ENCODE measurements at regions not wholly inside any gene's neighbourhood (a gene's known extent, or its start where the extent isn't known, plus 50 kb on each side); places are given as distances from the start of the nearest gene placed in this dataset.

DNA sequence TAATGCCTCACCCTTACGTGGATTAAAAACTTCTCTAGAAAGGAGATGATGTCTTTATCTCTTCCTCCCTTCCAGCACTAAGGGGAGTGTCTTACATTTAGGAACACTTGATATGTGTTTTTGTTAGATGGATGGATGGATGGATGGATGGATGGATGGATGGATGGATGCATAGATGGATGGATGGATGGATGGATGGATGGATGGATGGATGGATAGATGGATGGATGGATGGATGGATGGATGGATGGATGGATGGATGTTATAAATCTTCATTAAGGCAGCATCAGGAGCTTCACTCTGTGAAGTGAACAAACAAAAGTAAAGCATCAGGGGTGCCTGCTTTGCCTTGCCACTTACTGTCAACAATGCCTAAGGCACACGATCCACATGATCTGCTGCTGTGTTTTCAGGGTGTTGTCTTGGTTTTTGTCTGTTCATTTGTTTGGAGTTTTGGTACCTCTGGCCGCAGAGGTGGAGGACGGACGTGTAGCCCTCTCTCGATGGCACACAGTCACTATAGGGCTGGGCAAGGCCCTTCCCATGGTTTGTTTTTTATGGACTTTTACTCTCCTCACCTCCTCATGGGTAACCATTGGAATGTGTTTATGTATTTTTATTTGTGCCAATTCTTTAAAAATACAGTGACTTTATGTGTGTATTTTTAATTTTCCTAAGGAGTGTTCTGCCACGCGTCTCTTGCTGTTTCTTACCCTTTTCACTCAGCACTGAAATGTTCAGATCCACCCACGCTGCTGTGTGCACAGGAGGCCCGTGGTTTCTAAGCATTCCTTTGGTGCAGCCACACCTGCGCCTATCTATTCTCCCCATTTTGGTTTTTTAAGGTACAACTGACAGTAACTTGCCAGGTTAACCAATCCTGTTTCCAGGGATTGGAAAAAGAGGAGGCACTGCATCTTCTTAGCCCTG is 91.8 kb upstream of the ENPP6 start:
- peaks cover 0 to 9% (median 3%) of the 10 kb centered on the region in 3 donors for H3K4me1 ChIP-seq (ENCODE audit: control insufficient read depth in 2 of 3, insufficient read depth in 2 of 3, low read depth in 1 of 3, low read length in 3 of 3)
- H3K9ac ChIP-seq (ENCODE audit: low read length in 3 of 3) = no peak overlapping the region
- no peak overlapping the region for H3K27ac ChIP-seq (ENCODE audit: low read depth in 2 of 2, low read length in 2 of 2)
- TF ChIP-seq, protein P1, sequence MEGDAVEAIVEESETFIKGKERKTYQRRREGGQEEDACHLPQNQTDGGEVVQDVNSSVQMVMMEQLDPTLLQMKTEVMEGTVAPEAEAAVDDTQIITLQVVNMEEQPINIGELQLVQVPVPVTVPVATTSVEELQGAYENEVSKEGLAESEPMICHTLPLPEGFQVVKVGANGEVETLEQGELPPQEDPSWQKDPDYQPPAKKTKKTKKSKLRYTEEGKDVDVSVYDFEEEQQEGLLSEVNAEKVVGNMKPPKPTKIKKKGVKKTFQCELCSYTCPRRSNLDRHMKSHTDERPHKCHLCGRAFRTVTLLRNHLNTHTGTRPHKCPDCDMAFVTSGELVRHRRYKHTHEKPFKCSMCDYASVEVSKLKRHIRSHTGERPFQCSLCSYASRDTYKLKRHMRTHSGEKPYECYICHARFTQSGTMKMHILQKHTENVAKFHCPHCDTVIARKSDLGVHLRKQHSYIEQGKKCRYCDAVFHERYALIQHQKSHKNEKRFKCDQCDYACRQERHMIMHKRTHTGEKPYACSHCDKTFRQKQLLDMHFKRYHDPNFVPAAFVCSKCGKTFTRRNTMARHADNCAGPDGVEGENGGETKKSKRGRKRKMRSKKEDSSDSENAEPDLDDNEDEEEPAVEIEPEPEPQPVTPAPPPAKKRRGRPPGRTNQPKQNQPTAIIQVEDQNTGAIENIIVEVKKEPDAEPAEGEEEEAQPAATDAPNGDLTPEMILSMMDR (IDR thresholded peaks at IDR 0.05; ENCODE audit: borderline replicate concordance, extremely low read depth, insufficient read depth) = no peak
- H3K4me3 ChIP-seq (ENCODE audit: low read length in 3 of 3) = no peak overlapping the region
- DNase-seq = no peak
- H3K36me3 ChIP-seq (ENCODE audit: control insufficient read depth in 2 of 3, insufficient read depth in 3 of 3, low read length in 3 of 3) = no peaks in the 10 kb centered on the region
- no peaks in the 10 kb centered on the region for H3K27me3 ChIP-seq (ENCODE audit: control insufficient read depth, insufficient read depth, low read length)
- no peak for FAIRE-seq
- H3K9me3 ChIP-seq (ENCODE audit: control insufficient read depth in 2 of 3, insufficient read depth in 1 of 3, low read length in 3 of 3) = no peaks in the 10 kb centered on the region
- intact Hi-C loops (cut with DNase I) = no loop called here

DNA sequence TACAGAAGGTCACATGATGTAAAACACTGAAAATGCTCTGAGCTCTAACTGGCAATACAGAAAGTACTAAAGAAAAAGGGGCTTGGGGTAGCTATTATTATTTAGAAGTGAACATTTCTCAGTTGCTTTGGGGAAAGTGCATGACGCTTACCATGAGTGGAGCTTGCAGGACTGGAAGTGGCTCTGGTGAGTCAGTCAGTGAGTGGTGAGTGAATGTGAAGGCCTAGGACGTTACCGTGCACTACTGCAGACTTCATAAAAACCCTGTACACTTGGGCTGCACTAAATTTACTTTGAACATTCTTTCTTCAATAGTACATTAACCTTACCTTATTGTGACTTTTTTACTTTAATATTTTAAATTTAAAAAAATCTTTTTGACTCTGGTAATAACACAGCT is 89.3 kb upstream of the ENPP6 start:
- Histone ChIP-seq H3K27ac (ENCODE audit: low read depth in 2 of 2, low read length in 2 of 2) (no peak overlapping the region), H3K9me3 (ENCODE audit: control insufficient read depth in 2 of 3, insufficient read depth in 1 of 3, low read length in 3 of 3) (no peaks in the 10 kb centered on the region), H3K4me1 (ENCODE audit: control insufficient read depth in 2 of 3, insufficient read depth in 2 of 3, low read depth in 1 of 3, low read length in 3 of 3) (peaks cover 0 to 9% (median 3%) of the 10 kb centered on the region in 3 donors), H3K27me3 (ENCODE audit: control insufficient read depth, insufficient read depth, low read length) (no peaks in the 10 kb centered on the region), H3K9ac (ENCODE audit: low read length in 3 of 3) (no peak overlapping the region), H3K36me3 (ENCODE audit: control insufficient read depth in 2 of 3, insufficient read depth in 3 of 3, low read length in 3 of 3) (no peaks in the 10 kb centered on the region), H3K4me3 (ENCODE audit: low read length in 3 of 3) (no peak overlapping the region)
- TF ChIP-seq, protein P1 (IDR thresholded peaks at IDR 0.05; ENCODE audit: borderline replicate concordance, extremely low read depth, insufficient read depth) = no peak
- DNase-seq = no peak
- intact Hi-C loops (cut with DNase I) = no loop called here
- no peak for FAIRE-seq

DNA sequence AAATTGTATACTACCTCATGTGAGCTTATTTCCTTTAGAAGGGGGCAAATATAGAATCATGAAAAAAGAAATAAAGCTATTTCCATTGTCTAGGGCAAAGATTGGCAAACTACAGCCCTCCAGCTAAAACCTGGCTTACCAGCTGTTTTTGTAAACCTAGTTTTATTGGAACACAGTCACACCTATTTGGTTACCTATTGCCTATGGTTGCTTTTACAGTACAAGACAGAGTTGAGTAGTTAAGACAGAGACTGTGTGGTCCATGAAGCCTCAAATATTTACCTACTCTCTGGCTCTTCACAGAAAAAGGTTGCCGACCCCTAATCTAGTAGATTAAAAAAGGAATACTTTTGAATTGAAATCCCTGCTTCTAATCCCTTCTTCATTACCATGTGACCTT is 88.8 kb upstream of the ENPP6 start:
- intact Hi-C loops (cut with DNase I) = no loop called here
- TF ChIP-seq, protein P1 (IDR thresholded peaks at IDR 0.05; ENCODE audit: borderline replicate concordance, extremely low read depth, insufficient read depth) = no peak

More for the DNA sequence above, 88.8 kb upstream of the ENPP6 start:
- Histone ChIP-seq H3K9ac (ENCODE audit: low read length in 3 of 3) (no peak overlapping the region), H3K36me3 (ENCODE audit: control insufficient read depth in 2 of 3, insufficient read depth in 3 of 3, low read length in 3 of 3) (no peaks in the 10 kb centered on the region), H3K4me1 (ENCODE audit: control insufficient read depth in 2 of 3, insufficient read depth in 2 of 3, low read depth in 1 of 3, low read length in 3 of 3) (peaks cover 0 to 9% (median 3%) of the 10 kb centered on the region in 3 donors), H3K27me3 (ENCODE audit: control insufficient read depth, insufficient read depth, low read length) (no peaks in the 10 kb centered on the region), H3K4me3 (ENCODE audit: low read length in 3 of 3) (no peak overlapping the region), H3K27ac (ENCODE audit: low read depth in 2 of 2, low read length in 2 of 2) (no peak overlapping the region), H3K9me3 (ENCODE audit: control insufficient read depth in 2 of 3, insufficient read depth in 1 of 3, low read length in 3 of 3) (no peaks in the 10 kb centered on the region)
- FAIRE-seq = no peak
- no peak for DNase-seq

Data from kidney (tissue), 13 donors.